ENCODE measurements at regions not wholly inside any gene's neighbourhood (a gene's known extent, or its start where the extent isn't known, plus 50 kb on each side); places are given as distances from the start of the nearest gene placed in this dataset.

GRCh38 chr2:11018651-11019185, 107.0 kb downstream of the KCNF1 start:
- no peak for DNase-seq

- DNase-seq = no peak
These were observed 107.9 kb downstream of the KCNF1 start for GRCh38 chr2:11019614-11020013.

- DNase-seq = no peak
These were observed 110.3 kb downstream of the KCNF1 start for GRCh38 chr2:11022064-11022463.

GRCh38 chr2:11022591-11023273, 111.0 kb downstream of the KCNF1 start:
- no peak for DNase-seq

- DNase-seq = no peak
These were observed 111.9 kb downstream of the KCNF1 start for GRCh38 chr2:11023326-11024258.

GRCh38 chr2:11024259-11024645, 112.5 kb downstream of the KCNF1 start:
- DNase-seq = no peak

- no peak for DNase-seq
These were observed 113.0 kb downstream of the KCNF1 start for GRCh38 chr2:11024687-11025086.

- no peak for DNase-seq
These were observed 114.7 kb downstream of the KCNF1 start for GRCh38 chr2:11026286-11026921.

- no peak for DNase-seq
These were observed 115.5 kb downstream of the KCNF1 start for GRCh38 chr2:11027195-11027594.

- DNase-seq = no peak
These were observed 116.7 kb downstream of the KCNF1 start for GRCh38 chr2:11028407-11028916.

GRCh38 chr2:11029136-11029535, 117.4 kb downstream of the KCNF1 start:
- DNase-seq = no peak

- no peak for DNase-seq
These were observed 118.3 kb downstream of the KCNF1 start for GRCh38 chr2:11030036-11030435.

- DNase-seq = no peak
These were observed 119.2 kb downstream of the KCNF1 start for GRCh38 chr2:11030909-11031308.

- no peak for DNase-seq
These were observed 120.1 kb downstream of the KCNF1 start for GRCh38 chr2:11031876-11032275.

- no peak for DNase-seq
These were observed 120.7 kb downstream of the KCNF1 start for GRCh38 chr2:11032396-11032795.

GRCh38 chr2:11033114-11033513, 121.4 kb downstream of the KCNF1 start:
- DNase-seq = no peak

GRCh38 chr2:11038641-11039040, 116.6 kb upstream of the SLC66A3 start:
- DNase-seq = no peak

GRCh38 chr2:11040992-11041391, 114.3 kb upstream of the SLC66A3 start:
- no peak for DNase-seq

GRCh38 chr2:11042841-11043240, 112.4 kb upstream of the SLC66A3 start:
- no peak for DNase-seq

GRCh38 chr2:11043245-11043644, 112.0 kb upstream of the SLC66A3 start:
- no peak for DNase-seq

GRCh38 chr2:11044201-11044600, 111.1 kb upstream of the SLC66A3 start:
- DNase-seq = no peak

- no peak for DNase-seq
These were observed 110.0 kb upstream of the SLC66A3 start for GRCh38 chr2:11045294-11045693.

- DNase-seq = no peak
These were observed 106.8 kb upstream of the SLC66A3 start for GRCh38 chr2:11048335-11049008.
